ENCODE measurements at regions not wholly inside any gene's neighbourhood (a gene's known extent, or its start where the extent isn't known, plus 50 kb on each side); places are given as distances from the start of the nearest gene placed in this dataset.

- DNase-seq, result no peak
Measured at GRCh38 chr20:57004951-57005933, 261.2 kb downstream of the BMP7 start.

DNA sequence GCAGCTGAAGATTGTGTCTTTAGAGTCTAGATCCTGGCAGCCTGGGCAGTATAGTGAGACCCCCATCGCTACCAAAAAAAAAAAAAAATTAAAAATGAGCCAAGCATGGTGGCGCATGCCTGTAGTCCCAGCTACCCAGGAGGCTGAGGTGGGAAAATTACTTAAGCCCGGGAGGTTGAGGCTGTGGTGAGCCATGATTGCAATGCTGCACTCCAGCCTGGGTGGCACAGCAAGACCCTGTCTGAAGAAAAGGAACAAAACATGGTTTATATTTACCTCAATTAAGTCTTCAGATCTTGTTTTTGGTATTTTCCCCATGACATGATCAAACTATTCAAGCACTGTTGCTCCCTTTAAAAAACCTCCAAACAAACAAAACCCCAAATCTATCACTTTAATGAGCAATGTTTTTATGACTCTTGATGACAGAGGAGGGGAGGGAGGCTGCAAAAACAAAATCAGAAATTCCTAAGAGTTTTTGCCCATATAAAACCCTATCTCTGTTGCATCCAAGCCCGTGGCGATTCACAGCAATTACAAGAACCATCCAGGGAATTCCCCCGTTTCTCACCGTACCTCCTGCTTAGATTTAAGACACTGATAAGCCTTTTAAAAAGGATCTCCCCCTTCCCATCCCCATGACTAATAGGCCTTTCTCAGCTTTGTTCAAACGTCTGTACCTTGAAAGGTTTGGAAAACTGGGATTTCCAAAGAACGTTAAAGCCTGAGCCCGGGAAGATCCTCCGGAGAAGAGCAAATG, 259.9 kb downstream of the BMP7 start:
- no peak for DNase-seq

- DNase-seq, result no peak
Measured at GRCh38 chr20:57007171-57007540, 259.3 kb downstream of the BMP7 start.

GRCh38 chr20:57008217-57008616, 258.2 kb downstream of the BMP7 start:
- DNase-seq, result no peak

GRCh38 chr20:57009355-57009754, 257.1 kb downstream of the BMP7 start:
- DNase-seq, result no peak

- DNase-seq, result no peak
Measured at GRCh38 chr20:57009775-57010174, 256.7 kb downstream of the BMP7 start.

GRCh38 chr20:57012691-57013090, 253.8 kb downstream of the BMP7 start:
- no peak for DNase-seq

GRCh38 chr20:57013217-57013616, 253.2 kb downstream of the BMP7 start:
- DNase-seq, result no peak

GRCh38 chr20:57013741-57014140, 252.7 kb downstream of the BMP7 start:
- no peak for DNase-seq

GRCh38 chr20:57020364-57020763, 246.1 kb downstream of the BMP7 start:
- no peak for DNase-seq

DNA sequence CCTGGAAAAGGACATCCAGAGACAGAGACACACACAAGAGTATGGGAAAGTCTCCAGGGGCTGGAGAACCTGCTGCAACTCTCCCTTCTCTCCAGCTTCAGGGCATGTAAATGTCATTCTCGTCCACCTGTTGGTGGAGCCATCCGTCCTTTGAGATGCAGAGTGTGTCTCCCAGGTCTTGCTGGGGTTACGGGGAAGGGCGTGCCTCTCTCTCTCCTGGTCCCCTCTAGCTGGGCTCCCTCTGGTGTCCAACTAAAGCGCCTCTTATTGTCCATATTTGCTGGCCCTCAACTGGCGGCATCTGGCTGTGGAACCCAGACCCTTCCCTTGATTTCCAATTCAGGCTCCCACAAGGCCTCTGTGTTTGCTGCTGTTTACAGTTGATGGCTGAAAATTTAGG, 244.1 kb downstream of the BMP7 start:
- no peak for DNase-seq

DNA sequence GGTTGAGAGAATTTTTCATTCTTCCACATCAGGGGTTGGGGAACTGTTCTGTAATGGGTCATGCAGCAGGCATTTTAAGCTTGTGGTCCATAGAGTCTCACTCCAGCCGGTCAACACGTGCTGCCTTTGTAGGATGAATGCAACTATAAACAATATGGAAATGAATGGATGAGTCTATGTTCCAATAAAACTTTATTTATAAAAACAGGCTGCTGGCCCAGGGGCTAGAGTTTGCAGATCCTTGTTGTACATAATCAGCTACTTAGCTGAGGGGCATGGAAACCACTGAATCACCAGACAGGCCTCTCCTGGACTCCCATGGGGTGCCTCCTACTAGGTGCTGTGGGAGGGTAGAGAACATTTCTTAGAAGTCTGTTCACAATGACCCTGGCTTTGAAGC, 243.4 kb downstream of the BMP7 start:
- DNase-seq, result no peak

DNA sequence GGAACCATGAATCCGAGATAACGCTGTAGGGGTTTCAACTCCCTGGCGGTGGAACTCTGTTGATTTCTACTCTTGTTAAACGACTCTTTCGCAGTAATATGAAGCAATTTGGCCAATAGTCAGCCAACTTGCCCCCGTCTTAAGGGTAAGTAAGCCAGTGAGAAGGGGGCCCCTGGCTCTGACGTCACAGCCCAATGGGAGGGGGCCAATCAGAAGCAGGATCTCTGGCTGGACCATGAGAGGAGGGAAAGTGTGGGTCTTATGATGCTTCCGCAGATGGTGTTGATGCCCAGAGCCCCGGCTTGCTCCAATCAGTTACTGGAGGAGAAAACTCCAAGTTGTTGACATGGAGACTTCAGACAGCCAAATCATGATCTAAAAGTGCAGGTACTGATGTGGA, 242.4 kb downstream of the BMP7 start:
- DNase-seq, result no peak

GRCh38 chr20:57024849-57025248, 241.6 kb downstream of the BMP7 start:
- no peak for DNase-seq

DNA sequence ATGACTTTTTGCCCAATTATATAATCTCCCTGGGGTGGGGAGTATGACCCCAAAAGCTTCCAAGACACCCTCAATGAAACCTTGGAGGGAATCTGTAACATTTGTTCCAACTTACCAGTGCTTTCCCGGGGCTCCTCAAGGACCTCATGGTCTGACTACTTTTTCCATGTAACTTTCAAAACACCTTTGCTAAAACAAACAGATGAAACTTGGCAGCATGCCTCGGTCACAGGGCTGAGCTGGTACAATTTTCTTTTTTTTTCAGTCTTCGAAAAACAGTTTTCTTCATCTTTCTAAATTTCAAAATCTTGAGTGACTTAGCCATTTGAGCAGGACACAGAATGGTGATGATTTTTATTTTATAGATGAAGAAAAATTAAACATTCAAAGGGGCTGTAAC, 241.2 kb downstream of the BMP7 start:
- no peak for DNase-seq

DNA sequence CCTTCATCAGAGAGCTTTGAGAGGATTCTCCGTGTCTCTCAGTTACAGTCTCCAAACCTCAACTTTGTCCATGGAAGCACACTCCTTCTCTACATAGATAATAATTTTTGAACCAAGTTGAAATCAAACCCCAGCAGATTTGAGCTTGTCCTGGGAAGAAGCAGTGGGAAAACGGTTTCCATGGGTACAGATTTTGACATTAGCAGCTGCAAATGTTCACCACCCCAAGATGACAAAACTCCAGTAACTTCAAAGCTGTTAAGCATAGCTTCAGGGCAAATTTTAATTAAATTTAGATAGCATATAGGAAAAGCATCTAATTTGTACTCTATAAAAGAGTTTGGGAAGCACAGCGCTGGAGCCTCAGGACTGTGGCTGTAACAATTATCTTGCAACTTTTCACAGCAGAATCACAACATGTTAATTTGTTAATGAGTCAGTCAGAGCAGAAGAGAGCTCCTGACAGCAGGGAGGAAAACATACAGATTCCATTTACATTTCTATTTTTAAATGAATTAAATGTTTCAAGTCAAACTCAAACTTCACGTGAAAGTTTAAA, 240.7 kb downstream of the BMP7 start:
- DNase-seq, result no peak

DNA sequence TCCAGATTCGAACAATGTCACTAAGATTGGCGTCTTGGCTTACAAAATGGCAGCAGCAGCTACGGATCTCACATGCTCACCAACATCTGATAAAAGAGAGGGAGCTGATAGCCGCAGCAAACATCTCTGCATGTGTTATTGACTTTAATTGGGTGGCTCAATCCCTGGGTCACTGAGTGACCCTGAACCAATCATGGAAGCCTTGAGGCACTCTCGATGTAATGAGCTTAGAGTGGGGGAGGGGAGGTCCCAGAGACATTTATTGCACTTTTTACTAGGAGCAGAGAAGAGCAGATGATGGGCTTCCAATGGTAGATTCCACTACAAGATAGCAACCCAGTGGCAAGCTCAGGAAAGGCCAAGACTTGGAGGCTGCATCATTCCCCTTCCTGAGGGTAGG, 238.7 kb downstream of the BMP7 start:
- no peak for DNase-seq

GRCh38 chr20:57030611-57031600, 235.5 kb downstream of the BMP7 start:
- no peak for DNase-seq

- DNase-seq, result no peak
Measured at GRCh38 chr20:57031867-57032355, 234.5 kb downstream of the BMP7 start.

DNA sequence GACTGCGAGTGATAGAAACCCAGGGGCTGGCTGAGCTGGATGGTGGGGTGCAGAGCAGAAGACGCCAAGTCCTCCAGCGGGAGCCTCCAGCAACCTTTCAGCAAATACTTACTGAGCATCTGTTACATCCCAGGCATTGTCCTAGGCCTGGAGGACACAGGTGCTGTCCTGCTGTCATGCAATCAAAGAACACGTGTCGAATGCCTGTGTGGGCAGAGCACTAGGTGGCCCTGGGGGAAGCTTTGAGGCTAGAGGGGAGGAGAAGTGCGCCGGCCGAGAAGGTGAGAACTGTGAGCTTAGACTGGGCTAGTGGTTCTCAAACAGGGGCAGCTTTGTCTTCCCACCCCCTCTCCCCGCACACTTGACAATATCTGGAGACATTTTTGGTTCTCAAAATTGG, 233.6 kb downstream of the BMP7 start:
- no peak for DNase-seq

- DNase-seq, result no peak
Measured at GRCh38 chr20:57034001-57034400, 232.4 kb downstream of the BMP7 start.

DNA sequence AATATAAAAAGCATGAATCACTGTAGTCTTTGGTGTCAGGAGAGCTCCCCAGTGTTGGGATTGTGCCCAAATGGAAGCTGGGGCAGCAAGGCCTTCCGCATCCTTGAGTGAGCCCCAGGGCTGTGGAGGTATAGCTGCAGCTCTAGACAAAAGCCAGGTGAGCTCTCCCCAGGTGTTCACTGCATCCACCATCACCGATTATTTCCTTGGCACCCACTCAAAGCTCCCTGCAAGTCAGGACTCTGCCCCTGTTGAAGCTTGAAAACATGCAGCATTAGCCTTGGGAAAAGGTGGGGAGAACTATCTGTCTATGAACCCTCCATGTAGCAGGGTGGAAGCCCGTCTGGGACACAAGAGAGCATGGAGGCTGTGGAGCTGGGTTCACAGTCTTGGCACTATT, 228.8 kb downstream of the BMP7 start:
- DNase-seq, result no peak

All from CD4-positive, alpha-beta T cell treated with Interleukin-6 for 4 hours (primary cell).